AG04450 (cell line): ENCODE measurements at regions not wholly inside any gene's neighbourhood (a gene's known extent, or its start where the extent isn't known, plus 50 kb on each side); places are given as distances from the start of the nearest gene placed in this dataset.

ENCODE experiments used
- CTCF ChIA-PET: fragments of 300-600, 350-600 bp; formaldehyde crosslinking; extraction: SDS; loops from one replicate; lab custom pipeline; 2022; ENCODE audit warnings: antibody characterized with exemption, inconsistent platforms; lab: Charles Lee
- POLR2A ChIA-PET: fragments of 350-600 bp; formaldehyde crosslinking; extraction: SDS; loops from one replicate; lab custom pipeline; 2021; ENCODE audit warnings: antibody characterized with exemption, inconsistent platforms; lab: Yijun Ruan, JAX
- DNase-seq: peaks from one replicate; pipeline ENCODE4 v3.0.0-alpha.2; 2011; ENCODE audit warnings: low read depth, low spot score
- H3K27ac ChIP-seq: one replicate; pipeline ENCODE4 v1.5.1; 2012; ENCODE audit warnings: low read depth, low read length, control low read depth
- H3K27me3 ChIP-seq: one replicate; pipeline ENCODE4 v1.6.0; 2012; ENCODE audit warnings: low read length; ENCODE audit not compliant: control insufficient read depth, insufficient read depth
- H3K4me3 ChIP-seq: 2 replicates; pipeline ENCODE4 v1.5.1; 2011; ENCODE audit warnings: mild to moderate bottlenecking, low read depth, low read length, control low read depth
- H3K9me3 ChIP-seq: 2 replicates; pipeline ENCODE4 v1.5.1; 2012; ENCODE audit warnings: low read length; ENCODE audit not compliant: control insufficient read depth, insufficient read depth
- CTCF ChIP-seq: IDR thresholded peaks from 2 replicates; pipeline ENCODE4 v1.5.1; 2011; ENCODE audit warnings: low read depth, low read length, control low read depth, inconsistent platforms

- H3K9me3 ChIP-seq = no peaks in the 10 kb centered on the region
- DNase-seq = no peak
Observed at GRCh38 chr7:12881712-12882111, 194.3 kb downstream of the ARL4A start.

GRCh38 chr7:12882710-12883109 lies 195.3 kb downstream of the ARL4A start:
- no peaks in the 10 kb centered on the region for H3K27me3 ChIP-seq
- no peak overlapping the region for H3K27ac ChIP-seq
- ChIA-PET CTCF (interaction anchor here (0.6 to 0.7 kb wide), 2 partner anchors 164 to 193 kb away, joined by 5 to 10 read pairs; no protein-coding TSS in a partner anchor), POLR2A (interaction anchor here (0.6 kb wide), 1 partner anchor 228 kb away, joined by 4 read pairs; no protein-coding TSS in a partner anchor)
- no peak overlapping the region for H3K4me3 ChIP-seq
- no peaks in the 10 kb centered on the region for H3K9me3 ChIP-seq
- DNase-seq = no peak
- TF ChIP-seq CTCF = no peak

More at GRCh38 chr7:12881712-12882111, 194.3 kb downstream of the ARL4A start:
- no peak for TF ChIP-seq CTCF
- Histone ChIP-seq H3K4me3 (no peak overlapping the region), H3K27ac (no peak overlapping the region), H3K27me3 (no peaks in the 10 kb centered on the region)
- ChIA-PET CTCF (interaction anchor here (0.8 kb wide), 1 partner anchor 12 kb away, joined by 3 read pairs; no protein-coding TSS in a partner anchor), POLR2A (no interaction called here)

- ChIA-PET POLR2A (no interaction called here), CTCF (no interaction called here)
Observed at GRCh38 chr7:12884033-12884432, 196.6 kb downstream of the ARL4A start.

GRCh38 chr7:12884856-12885440 lies 197.5 kb downstream of the ARL4A start:
- Histone ChIP-seq H3K27me3 (no peaks in the 10 kb centered on the region), H3K27ac (no peak overlapping the region), H3K4me3 (no peak overlapping the region), H3K9me3 (no peaks in the 10 kb centered on the region)
- TF ChIP-seq CTCF = no peak
- POLR2A ChIA-PET = no interaction called here
- DNase-seq = peak; percentile 7
- CTCF ChIA-PET = no interaction called here

More at GRCh38 chr7:12884033-12884432, 196.6 kb downstream of the ARL4A start:
- no peak for TF ChIP-seq CTCF
- DNase-seq = peak; percentile 4
- Histone ChIP-seq H3K9me3 (no peaks in the 10 kb centered on the region), H3K27ac (no peak overlapping the region), H3K4me3 (no peak overlapping the region), H3K27me3 (no peaks in the 10 kb centered on the region)

DNA sequence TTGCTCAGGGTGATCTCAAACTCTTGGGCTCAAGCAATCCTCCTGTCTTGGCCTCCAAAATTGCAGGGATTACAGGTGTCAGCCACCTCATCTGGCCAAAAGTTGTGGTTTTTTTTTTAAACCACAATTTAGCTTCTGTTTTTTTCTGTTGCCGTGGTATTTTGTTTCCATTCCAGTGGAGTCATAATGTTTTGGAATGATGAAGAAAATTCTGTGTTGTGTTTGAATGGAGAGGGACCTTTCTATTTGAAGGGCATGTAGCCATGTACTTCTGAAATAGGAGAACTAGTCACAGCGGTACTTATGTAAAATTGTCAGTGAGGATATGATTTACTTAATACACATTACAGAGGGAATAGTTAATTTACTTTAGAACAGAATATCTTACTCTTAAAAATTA lies 201.3 kb downstream of the ARL4A start:
- no peak overlapping the region for H3K4me3 ChIP-seq
- no peak for TF ChIP-seq CTCF
- no peaks in the 10 kb centered on the region for H3K27me3 ChIP-seq
- ChIA-PET POLR2A (interaction anchor here (0.7 kb wide), 1 partner anchor 26 kb away, joined by 3 read pairs; no protein-coding TSS in a partner anchor), CTCF (interaction anchor here (0.6 kb wide), 1 partner anchor 140 kb away, joined by 8 read pairs; no protein-coding TSS in a partner anchor)
- H3K9me3 ChIP-seq = no peaks in the 10 kb centered on the region
- H3K27ac ChIP-seq = no peak overlapping the region
- peak; percentile 6 for DNase-seq
